DOHH2 (cell line): ENCODE measurements at regions not wholly inside any gene's neighbourhood (a gene's known extent, or its start where the extent isn't known, plus 50 kb on each side); places are given as distances from the start of the nearest gene placed in this dataset.

ENCODE experiments used
- H3F3A ChIP-seq: fragments of 200-600 bp; sonication (generic), shearing (Covaris generic); 2 replicates; pipeline ENCODE4 v1.6.0; 2016; ENCODE audit warnings: antibody characterized with exemption, mild to moderate bottlenecking; ENCODE audit not compliant: control insufficient read depth, insufficient read depth
- H3K27ac ChIP-seq: fragments of 200-600 bp; sonication (generic); 2 replicates; pipeline ENCODE4 v1.5.1; 2014; ENCODE audit warnings: low read depth, mild to moderate bottlenecking, low read length, moderate library complexity
- H3K27me3 ChIP-seq: fragments of 200-600 bp; sonication (generic); 2 replicates; pipeline ENCODE4 v1.6.1; 2014; ENCODE audit warnings: mild to moderate bottlenecking, low read length, mixed read lengths; ENCODE audit not compliant: control insufficient read depth
- H3K36me3 ChIP-seq: fragments of 200-600 bp; sonication (generic); 2 replicates; pipeline ENCODE4 v1.6.1; 2014; ENCODE audit warnings: mild to moderate bottlenecking, low read length, moderate library complexity, mixed read lengths; ENCODE audit not compliant: control insufficient read depth
- H3K4me1 ChIP-seq: fragments of 200-600 bp; sonication (generic); 2 replicates; pipeline ENCODE4 v1.6.1; 2014; ENCODE audit warnings: mild to moderate bottlenecking, low read length, mixed read lengths; ENCODE audit not compliant: control insufficient read depth
- H3K4me2 ChIP-seq: fragments of 200-600 bp; sonication (generic); 2 replicates; pipeline ENCODE4 v1.6.0; 2014; ENCODE audit warnings: mild to moderate bottlenecking, low read length, moderate library complexity
- H3K4me3 ChIP-seq: fragments of 200-600 bp; sonication (generic); 2 replicates; pipeline ENCODE4 v1.5.1; 2014; ENCODE audit warnings: mild to moderate bottlenecking, low read length, mixed read lengths
- H3K79me2 ChIP-seq: fragments of 200-600 bp; sonication (generic); 2 replicates; pipeline ENCODE4 v1.6.1; 2014; ENCODE audit warnings: mild to moderate bottlenecking, low read length, mixed read lengths; ENCODE audit not compliant: control insufficient read depth
- H3K9me2 ChIP-seq: fragments of 200-600 bp; sonication (generic); replicated peaks from 2 replicates; pipeline ENCODE4 v1.6.1; 2014; ENCODE audit warnings: mild to moderate bottlenecking, low read length, mixed read lengths; ENCODE audit not compliant: control insufficient read depth
- H3K9me3 ChIP-seq: fragments of 200-600 bp; sonication (generic); 2 replicates; pipeline ENCODE4 v1.6.1; 2014; ENCODE audit warnings: antibody characterized with exemption, low read length, mixed read lengths; ENCODE audit not compliant: control insufficient read depth, insufficient read depth
- H4K20me1 ChIP-seq: fragments of 200-600 bp; sonication (generic); 2 replicates; pipeline ENCODE4 v1.6.0; 2014; ENCODE audit warnings: low read depth, mild to moderate bottlenecking, antibody characterized with exemption, low read length, moderate library complexity; ENCODE audit not compliant: control insufficient read depth, insufficient read depth
- CTCF ChIP-seq: fragments of 200-600 bp; sonication (generic); IDR thresholded peaks from one replicate; pipeline ENCODE4 v1.5.1; 2014; ENCODE audit warnings: antibody characterized with exemption, mild to moderate bottlenecking, low read depth, low read length; ENCODE audit not compliant: poor library complexity, severe bottlenecking
- EZH2phosphoT487 ChIP-seq: fragments of 200-600 bp; sonication (generic); IDR thresholded peaks from 2 replicates; pipeline ENCODE4 v1.6.1; 2017; ENCODE audit warnings: borderline replicate concordance, mild to moderate bottlenecking, antibody characterized with exemption, low read length, moderate library complexity, mixed read lengths

- H3F3A ChIP-seq = no peaks in the 10 kb centered on the region
- no peak overlapping the region for H3K4me3 ChIP-seq
- no peaks in the 10 kb centered on the region for H4K20me1 ChIP-seq
- H3K4me2 ChIP-seq = no peak overlapping the region
- H3K27ac ChIP-seq = no peak overlapping the region
- no peaks in the 10 kb centered on the region for H3K4me1 ChIP-seq
- TF ChIP-seq EZH2phosphoT487 (no peak), CTCF (no peak)
- no peaks in the 10 kb centered on the region for H3K9me2 ChIP-seq
- no peaks in the 10 kb centered on the region for H3K9me3 ChIP-seq
- H3K79me2 ChIP-seq = no peaks in the 10 kb centered on the region
- H3K27me3 ChIP-seq = no peaks in the 10 kb centered on the region
- no peaks in the 10 kb centered on the region for H3K36me3 ChIP-seq
Observed at GRCh38 chrX:22803353-22803752, 196.4 kb upstream of the DDX53 start.

- no peak overlapping the region for H3K27ac ChIP-seq
- TF ChIP-seq CTCF = no peak
- TF ChIP-seq EZH2phosphoT487 = no peak
Observed at GRCh38 chrX:22810876-22811275, 188.9 kb upstream of the DDX53 start.

GRCh38 chrX:22818061-22818460, 181.7 kb upstream of the DDX53 start:
- H4K20me1 ChIP-seq = no peaks in the 10 kb centered on the region
- H3K4me2 ChIP-seq = no peak overlapping the region
- H3K4me1 ChIP-seq = no peaks in the 10 kb centered on the region
- no peaks in the 10 kb centered on the region for H3K79me2 ChIP-seq
- H3K4me3 ChIP-seq = no peak overlapping the region
- no peaks in the 10 kb centered on the region for H3F3A ChIP-seq
- H3K9me2 ChIP-seq = no peaks in the 10 kb centered on the region
- H3K36me3 ChIP-seq = no peaks in the 10 kb centered on the region
- no peak for TF ChIP-seq CTCF
- TF ChIP-seq EZH2phosphoT487 = no peak
- H3K27me3 ChIP-seq = no peaks in the 10 kb centered on the region
- H3K27ac ChIP-seq = no peak overlapping the region
- H3K9me3 ChIP-seq = no peaks in the 10 kb centered on the region

More at GRCh38 chrX:22810876-22811275, 188.9 kb upstream of the DDX53 start:
- H3K4me1 ChIP-seq = no peaks in the 10 kb centered on the region
- no peaks in the 10 kb centered on the region for H3K79me2 ChIP-seq
- H4K20me1 ChIP-seq = no peaks in the 10 kb centered on the region
- no peak overlapping the region for H3K4me2 ChIP-seq
- H3K9me3 ChIP-seq = no peaks in the 10 kb centered on the region
- no peaks in the 10 kb centered on the region for H3K36me3 ChIP-seq
- H3F3A ChIP-seq = no peaks in the 10 kb centered on the region
- H3K9me2 ChIP-seq = no peaks in the 10 kb centered on the region
- no peak overlapping the region for H3K4me3 ChIP-seq
- no peaks in the 10 kb centered on the region for H3K27me3 ChIP-seq

GRCh38 chrX:22855693-22856092, 144.1 kb upstream of the DDX53 start:
- H4K20me1 ChIP-seq = no peaks in the 10 kb centered on the region
- no peaks in the 10 kb centered on the region for H3F3A ChIP-seq
- H3K27ac ChIP-seq = no peak overlapping the region
- no peaks in the 10 kb centered on the region for H3K4me1 ChIP-seq
- TF ChIP-seq CTCF (no peak), EZH2phosphoT487 (no peak)
- no peaks in the 10 kb centered on the region for H3K9me3 ChIP-seq
- H3K27me3 ChIP-seq = no peaks in the 10 kb centered on the region
- H3K79me2 ChIP-seq = no peaks in the 10 kb centered on the region
- H3K4me3 ChIP-seq = no peak overlapping the region
- H3K4me2 ChIP-seq = no peak overlapping the region
- H3K36me3 ChIP-seq = no peaks in the 10 kb centered on the region
- H3K9me2 ChIP-seq = no peaks in the 10 kb centered on the region
